ENCODE measurements at regions not wholly inside any gene's neighbourhood (a gene's known extent, or its start where the extent isn't known, plus 50 kb on each side); places are given as distances from the start of the nearest gene placed in this dataset.

DNA sequence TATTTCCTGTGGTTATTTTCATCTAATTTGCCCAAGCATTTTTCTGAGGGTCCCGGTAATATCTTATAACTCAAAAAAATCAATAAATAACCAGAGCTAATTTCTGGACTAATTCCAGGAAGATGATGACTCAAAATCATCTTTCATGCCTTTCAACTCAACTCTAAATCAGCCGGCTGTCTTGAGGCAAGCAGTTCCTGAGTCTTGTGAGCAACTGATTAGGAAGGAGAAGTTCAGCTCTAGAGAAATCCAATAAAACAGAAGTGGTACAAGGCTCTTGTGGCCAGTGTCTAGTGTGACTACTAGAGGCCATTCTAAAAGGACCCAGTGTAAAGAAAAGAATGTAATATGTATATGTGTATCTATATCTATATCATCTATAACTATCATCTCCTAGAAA lies 890.4 kb downstream of the TRIB2 start:
- Histone ChIP-seq H3K4me1 (ENCODE audit: control insufficient read depth, low read length) (no peaks in the 10 kb centered on the region), H3K9me2 (replicated peaks; ENCODE audit: control insufficient read depth, low read length) (no peaks in the 10 kb centered on the region), H4K20me1 (ENCODE audit: control insufficient read depth, insufficient read depth, low read depth, low read length) (no peaks in the 10 kb centered on the region), H3K36me3 (ENCODE audit: control insufficient read depth, low read length) (no peaks in the 10 kb centered on the region), H3F3A (ENCODE audit: control insufficient read depth, insufficient read depth) (no peaks in the 10 kb centered on the region), H3K4me2 (ENCODE audit: low read length) (no peak overlapping the region), H3K9me3 (ENCODE audit: control insufficient read depth, insufficient read depth, low read length) (no peaks in the 10 kb centered on the region), H3K4me3 (ENCODE audit: low read length) (no peak overlapping the region), H3K27ac (ENCODE audit: low read depth, low read length) (no peak overlapping the region), H3K27me3 (ENCODE audit: control insufficient read depth, low read length) (no peaks in the 10 kb centered on the region), H3K79me2 (ENCODE audit: control insufficient read depth, low read length) (no peaks in the 10 kb centered on the region)
- no peak for TF ChIP-seq EZH2phosphoT487 (IDR thresholded peaks at IDR 0.05; ENCODE audit: borderline replicate concordance, low read length)
- TF ChIP-seq, protein P1, sequence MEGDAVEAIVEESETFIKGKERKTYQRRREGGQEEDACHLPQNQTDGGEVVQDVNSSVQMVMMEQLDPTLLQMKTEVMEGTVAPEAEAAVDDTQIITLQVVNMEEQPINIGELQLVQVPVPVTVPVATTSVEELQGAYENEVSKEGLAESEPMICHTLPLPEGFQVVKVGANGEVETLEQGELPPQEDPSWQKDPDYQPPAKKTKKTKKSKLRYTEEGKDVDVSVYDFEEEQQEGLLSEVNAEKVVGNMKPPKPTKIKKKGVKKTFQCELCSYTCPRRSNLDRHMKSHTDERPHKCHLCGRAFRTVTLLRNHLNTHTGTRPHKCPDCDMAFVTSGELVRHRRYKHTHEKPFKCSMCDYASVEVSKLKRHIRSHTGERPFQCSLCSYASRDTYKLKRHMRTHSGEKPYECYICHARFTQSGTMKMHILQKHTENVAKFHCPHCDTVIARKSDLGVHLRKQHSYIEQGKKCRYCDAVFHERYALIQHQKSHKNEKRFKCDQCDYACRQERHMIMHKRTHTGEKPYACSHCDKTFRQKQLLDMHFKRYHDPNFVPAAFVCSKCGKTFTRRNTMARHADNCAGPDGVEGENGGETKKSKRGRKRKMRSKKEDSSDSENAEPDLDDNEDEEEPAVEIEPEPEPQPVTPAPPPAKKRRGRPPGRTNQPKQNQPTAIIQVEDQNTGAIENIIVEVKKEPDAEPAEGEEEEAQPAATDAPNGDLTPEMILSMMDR (IDR thresholded peaks at IDR 0.05; ENCODE audit: low read depth, low read length, poor library complexity, severe bottlenecking) = no peak

DNA sequence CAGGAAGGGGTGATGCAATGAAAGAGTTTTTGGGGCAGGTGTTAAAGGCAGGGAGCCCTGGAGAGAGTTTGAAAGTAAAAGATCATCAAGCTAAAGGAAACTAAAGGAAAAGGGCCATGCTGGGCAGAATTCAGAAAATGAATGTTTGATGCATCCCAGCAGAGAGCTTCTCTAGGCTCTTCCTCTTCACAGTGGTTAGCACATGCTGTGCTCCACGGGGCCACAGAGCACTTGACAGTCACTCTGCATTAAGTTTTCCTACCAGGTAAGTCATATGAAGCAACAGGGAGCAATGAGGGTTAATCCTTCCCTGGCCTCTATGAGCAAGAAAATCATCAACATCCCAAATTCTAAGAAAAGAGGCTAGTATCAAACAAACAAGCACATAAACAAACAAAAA lies 895.2 kb downstream of the TRIB2 start:
- Histone ChIP-seq H3F3A (ENCODE audit: control insufficient read depth, insufficient read depth) (no peaks in the 10 kb centered on the region), H3K9me3 (ENCODE audit: control insufficient read depth, insufficient read depth, low read length) (no peaks in the 10 kb centered on the region), H3K4me3 (ENCODE audit: low read length) (no peak overlapping the region), H3K27me3 (ENCODE audit: control insufficient read depth, low read length) (no peaks in the 10 kb centered on the region), H3K4me2 (ENCODE audit: low read length) (no peak overlapping the region), H3K36me3 (ENCODE audit: control insufficient read depth, low read length) (no peaks in the 10 kb centered on the region), H3K79me2 (ENCODE audit: control insufficient read depth, low read length) (no peaks in the 10 kb centered on the region), H3K9me2 (replicated peaks; ENCODE audit: control insufficient read depth, low read length) (no peaks in the 10 kb centered on the region), H4K20me1 (ENCODE audit: control insufficient read depth, insufficient read depth, low read depth, low read length) (no peaks in the 10 kb centered on the region), H3K27ac (ENCODE audit: low read depth, low read length) (no peak overlapping the region), H3K4me1 (ENCODE audit: control insufficient read depth, low read length) (no peaks in the 10 kb centered on the region)
- TF ChIP-seq, protein P1 (IDR thresholded peaks at IDR 0.05; ENCODE audit: low read depth, low read length, poor library complexity, severe bottlenecking) = no peak
- TF ChIP-seq EZH2phosphoT487 (IDR thresholded peaks at IDR 0.05; ENCODE audit: borderline replicate concordance, low read length) = no peak

DNA sequence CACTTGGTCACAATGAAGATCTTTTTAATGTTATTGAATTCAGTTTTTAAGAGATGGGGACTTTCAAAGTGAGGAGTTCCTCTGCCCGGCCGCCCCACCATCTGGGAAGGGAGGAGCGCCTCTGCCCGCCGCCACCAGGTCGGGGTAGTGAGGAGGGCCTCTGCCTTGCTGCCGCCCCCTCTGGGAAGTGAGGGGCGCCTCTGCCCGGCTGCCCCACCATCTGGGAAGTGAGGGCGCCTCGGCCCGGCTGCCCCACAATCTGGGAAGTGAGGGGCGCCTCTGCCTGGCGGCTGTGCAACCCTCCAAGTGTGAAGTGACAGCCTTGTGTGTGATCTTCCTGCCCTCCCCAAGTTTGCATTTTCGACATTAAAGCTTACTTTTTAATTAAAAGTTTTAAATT lies 899.3 kb downstream of the TRIB2 start:
- no peak overlapping the region for H3K4me2 ChIP-seq (ENCODE audit: low read length)
- H3K27me3 ChIP-seq (ENCODE audit: control insufficient read depth, low read length) = no peaks in the 10 kb centered on the region
- no peaks in the 10 kb centered on the region for H3K9me3 ChIP-seq (ENCODE audit: control insufficient read depth, insufficient read depth, low read length)
- no peaks in the 10 kb centered on the region for H3F3A ChIP-seq (ENCODE audit: control insufficient read depth, insufficient read depth)
- no peak overlapping the region for H3K27ac ChIP-seq (ENCODE audit: low read depth, low read length)
- no peak for TF ChIP-seq EZH2phosphoT487 (IDR thresholded peaks at IDR 0.05; ENCODE audit: borderline replicate concordance, low read length)
- TF ChIP-seq, protein P1 (IDR thresholded peaks at IDR 0.05; ENCODE audit: low read depth, low read length, poor library complexity, severe bottlenecking) = no peak
- no peaks in the 10 kb centered on the region for H3K4me1 ChIP-seq (ENCODE audit: control insufficient read depth, low read length)
- H3K36me3 ChIP-seq (ENCODE audit: control insufficient read depth, low read length) = no peaks in the 10 kb centered on the region
- no peak overlapping the region for H3K4me3 ChIP-seq (ENCODE audit: low read length)
- no peaks in the 10 kb centered on the region for H4K20me1 ChIP-seq (ENCODE audit: control insufficient read depth, insufficient read depth, low read depth, low read length)
- H3K79me2 ChIP-seq (ENCODE audit: control insufficient read depth, low read length) = no peaks in the 10 kb centered on the region
- no peaks in the 10 kb centered on the region for H3K9me2 ChIP-seq (replicated peaks; ENCODE audit: control insufficient read depth, low read length)

DNA sequence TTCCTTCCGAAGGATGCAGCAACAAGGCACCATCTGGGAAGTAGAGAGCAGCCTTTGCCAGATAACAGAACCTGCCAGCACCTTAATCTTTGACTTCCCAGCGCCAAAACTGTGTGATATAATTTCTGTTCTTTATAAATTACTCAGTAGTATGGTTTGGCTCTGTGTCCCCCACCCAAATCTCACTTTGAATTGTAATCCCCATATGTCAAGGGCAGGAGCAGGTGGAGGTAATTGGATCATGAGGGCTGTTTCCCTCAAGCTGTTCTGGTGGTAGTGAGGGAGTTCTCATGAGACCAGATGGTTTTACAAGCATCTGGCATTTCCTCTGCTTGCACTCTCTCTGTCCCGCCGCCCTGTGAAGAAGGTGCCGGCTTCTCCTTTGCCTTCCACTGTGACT lies 899.9 kb downstream of the TRIB2 start:
- H3K4me1 ChIP-seq (ENCODE audit: control insufficient read depth, low read length) = no peaks in the 10 kb centered on the region
- H3K36me3 ChIP-seq (ENCODE audit: control insufficient read depth, low read length) = no peaks in the 10 kb centered on the region
- no peaks in the 10 kb centered on the region for H3F3A ChIP-seq (ENCODE audit: control insufficient read depth, insufficient read depth)
- H3K27ac ChIP-seq (ENCODE audit: low read depth, low read length) = no peak overlapping the region
- H3K4me2 ChIP-seq (ENCODE audit: low read length) = no peak overlapping the region
- no peaks in the 10 kb centered on the region for H3K9me3 ChIP-seq (ENCODE audit: control insufficient read depth, insufficient read depth, low read length)
- TF ChIP-seq EZH2phosphoT487 (IDR thresholded peaks at IDR 0.05; ENCODE audit: borderline replicate concordance, low read length) = no peak
- TF ChIP-seq, protein P1 (IDR thresholded peaks at IDR 0.05; ENCODE audit: low read depth, low read length, poor library complexity, severe bottlenecking) = no peak
- no peak overlapping the region for H3K4me3 ChIP-seq (ENCODE audit: low read length)
- H4K20me1 ChIP-seq (ENCODE audit: control insufficient read depth, insufficient read depth, low read depth, low read length) = no peaks in the 10 kb centered on the region
- H3K27me3 ChIP-seq (ENCODE audit: control insufficient read depth, low read length) = no peaks in the 10 kb centered on the region
- H3K79me2 ChIP-seq (ENCODE audit: control insufficient read depth, low read length) = no peaks in the 10 kb centered on the region
- no peaks in the 10 kb centered on the region for H3K9me2 ChIP-seq (replicated peaks; ENCODE audit: control insufficient read depth, low read length)

All from DOHH2 (cell line).